SK-N-SH (cell line): ENCODE measurements at regions not wholly inside any gene's neighbourhood (a gene's known extent, or its start where the extent isn't known, plus 50 kb on each side); places are given as distances from the start of the nearest gene placed in this dataset.

Experiments used
- CTCF ChIA-PET: fragments of 300-600, 350-600 bp; formaldehyde crosslinking; extraction: SDS; loops from one replicate; lab custom pipeline; 2021; lab: Yijun Ruan, JAX
- POLR2A ChIA-PET: fragments of 350-600 bp; sonication (Branson Sonifier 250); formaldehyde crosslinking; extraction: SDS; loops from one replicate; lab custom pipeline; 2020; ENCODE audit warnings: antibody characterized with exemption, inconsistent platforms; lab: Yijun Ruan, JAX
- DNase-seq: peaks from one replicate; pipeline ENCODE4 v3.0.0; 2012
- H2AFZ ChIP-seq: fragments of 200-600 bp; sonication (generic); 2 replicates; pipeline ENCODE4 v1.8.1; 2016; ENCODE audit warnings: antibody characterized with exemption, mild to moderate bottlenecking, low read depth
- H3F3A ChIP-seq: fragments of 200-600 bp; sonication (generic); replicated peaks from 2 replicates; pipeline ENCODE3; 2016; ENCODE audit warnings: antibody characterized with exemption, mild to moderate bottlenecking; ENCODE audit not compliant: insufficient read depth
- H3K27ac ChIP-seq, 2 experiments: fragments of 200-500 bp in 1 of 2; fragments of 200-600 bp in 1 of 2; sonication (Bioruptor generic) in 1 of 2; sonication (generic), shearing (Covaris generic) in 1 of 2; 2 replicates each; pipeline versions ENCODE4 v1.5.1 to v1.6.1; 2014 to 2016; ENCODE audit warnings: low read depth in 2 of 2, inconsistent platforms in 1 of 2, low read length in 1 of 2, mild to moderate bottlenecking in 1 of 2, mixed read lengths in 1 of 2
- H3K27me3 ChIP-seq: fragments of 200-600 bp; sonication (generic), shearing (Covaris generic); 2 replicates; pipeline ENCODE4 v1.6.1; 2016; ENCODE audit warnings: mixed run types; ENCODE audit not compliant: insufficient read depth
- H3K36me3 ChIP-seq, 2 experiments: fragments of 200-500 bp in 1 of 2; fragments of 200-600 bp in 1 of 2; sonication (Bioruptor generic) in 1 of 2; sonication (generic) in 1 of 2; replicated peaks in 1 of 2; 2 replicates each; pipeline versions ENCODE3 to v1.5.1; 2014 to 2016; ENCODE audit warnings: low read length in 1 of 2, mild to moderate bottlenecking in 1 of 2; ENCODE audit not compliant: insufficient read depth in 2 of 2, control insufficient read depth in 1 of 2
- H3K4me1 ChIP-seq, 2 experiments: fragments of 200-500 bp in 1 of 2; fragments of 200-600 bp in 1 of 2; sonication (Bioruptor generic) in 1 of 2; sonication (generic), shearing (Covaris generic) in 1 of 2; 2 replicates each; pipeline versions ENCODE4 v1.5.1 to v1.6.1; 2014 to 2016; ENCODE audit warnings: low read depth in 1 of 2, low read length in 1 of 2, mixed run types in 1 of 2; ENCODE audit not compliant: insufficient read depth in 2 of 2, control insufficient read depth in 1 of 2
- H3K4me2 ChIP-seq: fragments of 200-600 bp; sonication (generic), shearing (Covaris generic); 2 replicates; pipeline ENCODE4 v1.6.1; 2017; ENCODE audit warnings: mixed run types
- H3K4me3 ChIP-seq, 2 experiments: fragments of 200-500 bp in 1 of 2; fragments of 200-600 bp in 1 of 2; sonication (Bioruptor generic) in 1 of 2; sonication (generic), shearing (Covaris generic) in 1 of 2; 2 replicates each; pipeline versions ENCODE4 v1.5.1 to v1.8.1; 2014 to 2016; ENCODE audit warnings: low read depth in 2 of 2, inconsistent platforms in 1 of 2, low read length in 1 of 2, mild to moderate bottlenecking in 1 of 2, mixed read lengths in 1 of 2, moderate library complexity in 1 of 2
- H3K79me2 ChIP-seq: fragments of 200-600 bp; sonication (generic); 2 replicates; pipeline ENCODE4 v1.8.1; 2017; ENCODE audit warnings: mild to moderate bottlenecking; ENCODE audit not compliant: insufficient read depth
- H3K9ac ChIP-seq: fragments of 200-600 bp; sonication (generic); 2 replicates; pipeline ENCODE4 v1.6.1; 2017; ENCODE audit warnings: mixed run types
- H3K9me2 ChIP-seq: fragments of 200-600 bp; sonication (generic); 2 replicates; pipeline ENCODE4 v1.6.1; 2017; ENCODE audit warnings: mixed run types
- H3K9me3 ChIP-seq: fragments of 200-600 bp; sonication (generic); 2 replicates; pipeline ENCODE4 v1.6.1; 2017; ENCODE audit warnings: mixed run types, mild to moderate bottlenecking, moderate library complexity
- H4K20me1 ChIP-seq: fragments of 200-600 bp; sonication (generic); 2 replicates; pipeline ENCODE4 v1.6.1; 2017; ENCODE audit warnings: mild to moderate bottlenecking, mixed run types; ENCODE audit not compliant: insufficient read depth
- CTCF ChIP-seq: fragments of 200-600 bp; sonication (generic); IDR thresholded peaks from 2 replicates; pipeline ENCODE4 v1.6.1; 2017; ENCODE audit warnings: antibody characterized with exemption, mild to moderate bottlenecking, moderate library complexity
- ELF1 ChIP-seq: IDR thresholded peaks from 2 replicates; pipeline ENCODE4 v1.4.0; 2012
- EZH2phosphoT487 ChIP-seq: fragments of 200-600 bp; sonication (generic); IDR thresholded peaks from 2 replicates; pipeline ENCODE4 v1.6.1; 2017; ENCODE audit warnings: low read depth, mixed run types, mild to moderate bottlenecking, antibody characterized with exemption, moderate library complexity, borderline replicate concordance
- FOSL2 ChIP-seq: IDR thresholded peaks from 2 replicates; pipeline ENCODE4 v1.4.0; 2012; ENCODE audit warnings: low read depth, mild to moderate bottlenecking, moderate library complexity, borderline replicate concordance
- FOXJ3 ChIP-seq: sonication (generic); formaldehyde crosslinking; IDR thresholded peaks from 2 replicates; pipeline ENCODE4 v1.5.1; 2020; ENCODE audit warnings: mild to moderate bottlenecking, missing genetic modification reagents
- GATA2 ChIP-seq: sonication (generic); formaldehyde crosslinking; IDR thresholded peaks from 2 replicates; pipeline ENCODE4 v1.5.0; 2020; ENCODE audit warnings: mild to moderate bottlenecking, missing genetic modification reagents
- MEF2A ChIP-seq: IDR thresholded peaks from 2 replicates; pipeline ENCODE4 v1.4.0; 2012; ENCODE audit warnings: low read depth, borderline replicate concordance
- MXI1 ChIP-seq: IDR thresholded peaks from 2 replicates; pipeline ENCODE4 v1.6.1; 2012; ENCODE audit warnings: mild to moderate bottlenecking, low read depth, low read length, improper control_type of control experiment
- RCOR1 ChIP-seq: fragments of 150-350 bp; IDR thresholded peaks from 2 replicates; pipeline ENCODE4 v1.6.1; 2017; ENCODE audit warnings: antibody characterized with exemption, low read length
- RFX5 ChIP-seq: IDR thresholded peaks from 2 replicates; pipeline ENCODE4 v1.6.1; 2012; ENCODE audit warnings: mild to moderate bottlenecking, improper control_type of control experiment, low read length
- TAF1 ChIP-seq: IDR thresholded peaks from 2 replicates; pipeline ENCODE4 v1.6.1; 2012; ENCODE audit warnings: low read depth, mild to moderate bottlenecking, low read length, moderate library complexity, borderline replicate concordance
- USF2 ChIP-seq: fragments of 150-350 bp; IDR thresholded peaks from 2 replicates; pipeline ENCODE4 v1.6.1; 2017; ENCODE audit warnings: antibody characterized with exemption, low read length, low read depth, borderline replicate concordance
- WGBS: methylation state at CpG from one replicate; pipeline ENCODE4 v1.1.6; 2017; ENCODE audit warnings: low lambda C conversion rate; 5-methylcytosine and 5-hydroxymethylcytosine counted together
- TF ChIP-seq, protein P1 (sequence below): fragments of 150-350 bp; IDR thresholded peaks from 2 replicates; pipeline ENCODE4 v1.6.1; 2016; ENCODE audit warnings: mild to moderate bottlenecking, low read depth, low read length

- Histone ChIP-seq H3K36me3 (no peaks in the 10 kb centered on the region), H3K79me2 (no peaks in the 10 kb centered on the region), H3K4me1 (no peaks in the 10 kb centered on the region; a peak in 1 of 4 replicates), H3K27me3 (no peaks in the 10 kb centered on the region), H3K9me3 (peaks cover 3% of the 10 kb centered on the region; the same call in 1 of the 2 replicates), H2AFZ (no peak overlapping the region), H3K9me2 (no peaks in the 10 kb centered on the region), H3K4me3 (no peak overlapping the region), H3F3A (no peaks in the 10 kb centered on the region), H3K4me2 (no peak overlapping the region), H3K27ac (no peak overlapping the region), H3K9ac (no peak overlapping the region), H4K20me1 (no peaks in the 10 kb centered on the region)
- no peak for DNase-seq
- 17% methylated on average over 2 of the region's 3 CpGs for WGBS
- ChIA-PET CTCF (interaction anchor here (0.9 to 2.0 kb wide), 3 partner anchors 10 to 194 kb away, joined by 3 to 10 read pairs (median 4); no protein-coding TSS in a partner anchor), POLR2A (no interaction called here)
- TF ChIP-seq USF2: no peak
- TF ChIP-seq, protein P1, sequence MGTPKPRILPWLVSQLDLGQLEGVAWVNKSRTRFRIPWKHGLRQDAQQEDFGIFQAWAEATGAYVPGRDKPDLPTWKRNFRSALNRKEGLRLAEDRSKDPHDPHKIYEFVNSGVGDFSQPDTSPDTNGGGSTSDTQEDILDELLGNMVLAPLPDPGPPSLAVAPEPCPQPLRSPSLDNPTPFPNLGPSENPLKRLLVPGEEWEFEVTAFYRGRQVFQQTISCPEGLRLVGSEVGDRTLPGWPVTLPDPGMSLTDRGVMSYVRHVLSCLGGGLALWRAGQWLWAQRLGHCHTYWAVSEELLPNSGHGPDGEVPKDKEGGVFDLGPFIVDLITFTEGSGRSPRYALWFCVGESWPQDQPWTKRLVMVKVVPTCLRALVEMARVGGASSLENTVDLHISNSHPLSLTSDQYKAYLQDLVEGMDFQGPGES: no peak
- TF ChIP-seq RCOR1: no peak
- TF ChIP-seq EZH2phosphoT487: no peak
- TF ChIP-seq GATA2 (CRISPR knock-in tag): no peak
- no peak for TF ChIP-seq CTCF
These were observed 214.8 kb downstream of the GLRX3 start for GRCh38 chr10:130350996-130351395.

- H3K27me3 ChIP-seq: no peaks in the 10 kb centered on the region
- CTCF ChIA-PET: interaction anchor here (0.8 to 2.0 kb wide), 4 partner anchors 10 to 193 kb away, joined by 3 to 10 read pairs (median 4); no protein-coding TSS in a partner anchor
- H3K79me2 ChIP-seq: no peaks in the 10 kb centered on the region
- H2AFZ ChIP-seq: no peak overlapping the region
- H3K9me3 ChIP-seq: peaks cover 3% of the 10 kb centered on the region; the same call in 1 of the 2 replicates
- no peak overlapping the region for H3K27ac ChIP-seq
- H3K9ac ChIP-seq: no peak overlapping the region
- no peak overlapping the region for H3K4me3 ChIP-seq
- POLR2A ChIA-PET: no interaction called here
- DNase-seq: no peak
- no peaks in the 10 kb centered on the region; a peak in 1 of 4 replicates for H3K4me1 ChIP-seq
- H3K9me2 ChIP-seq: no peaks in the 10 kb centered on the region
- no peaks in the 10 kb centered on the region for H4K20me1 ChIP-seq
- no peak for TF ChIP-seq MXI1
- no peak for TF ChIP-seq ELF1
- no peak for TF ChIP-seq FOXJ3 (CRISPR knock-in tag)
- no peak for TF ChIP-seq RFX5
- TF ChIP-seq MEF2A: no peak
- no peak for TF ChIP-seq FOSL2
- no peak for TF ChIP-seq TAF1
- 42% methylated on average over 8 of the region's 17 CpGs for WGBS
- no peaks in the 10 kb centered on the region for H3F3A ChIP-seq
- H3K36me3 ChIP-seq: no peaks in the 10 kb centered on the region
- no peak overlapping the region for H3K4me2 ChIP-seq
These were observed 215.5 kb downstream of the GLRX3 start for GRCh38 chr10:130351466-130352290.
